ENCODE measurements at regions not wholly inside any gene's neighbourhood (a gene's known extent, or its start where the extent isn't known, plus 50 kb on each side); places are given as distances from the start of the nearest gene placed in this dataset.

DNA sequence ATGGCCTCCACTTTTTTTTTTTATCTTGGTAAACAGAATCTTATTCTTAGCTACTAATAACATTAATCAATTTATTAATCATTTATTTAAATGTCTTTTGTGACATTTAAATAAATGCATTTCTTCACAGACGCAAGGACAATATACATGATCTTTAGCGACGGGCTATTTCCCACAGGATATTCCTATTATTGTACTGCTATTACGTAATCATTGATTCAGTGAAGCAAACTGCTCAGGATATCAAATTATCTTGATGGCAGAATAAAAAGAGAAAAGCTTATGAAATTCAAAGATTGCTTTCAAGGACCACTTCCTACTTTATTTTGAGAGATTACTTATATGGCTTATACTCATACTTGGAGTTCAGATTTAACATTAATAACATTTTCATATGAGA lies 114.1 kb downstream of the FAM9B start:
- TF ChIP-seq, protein P1, sequence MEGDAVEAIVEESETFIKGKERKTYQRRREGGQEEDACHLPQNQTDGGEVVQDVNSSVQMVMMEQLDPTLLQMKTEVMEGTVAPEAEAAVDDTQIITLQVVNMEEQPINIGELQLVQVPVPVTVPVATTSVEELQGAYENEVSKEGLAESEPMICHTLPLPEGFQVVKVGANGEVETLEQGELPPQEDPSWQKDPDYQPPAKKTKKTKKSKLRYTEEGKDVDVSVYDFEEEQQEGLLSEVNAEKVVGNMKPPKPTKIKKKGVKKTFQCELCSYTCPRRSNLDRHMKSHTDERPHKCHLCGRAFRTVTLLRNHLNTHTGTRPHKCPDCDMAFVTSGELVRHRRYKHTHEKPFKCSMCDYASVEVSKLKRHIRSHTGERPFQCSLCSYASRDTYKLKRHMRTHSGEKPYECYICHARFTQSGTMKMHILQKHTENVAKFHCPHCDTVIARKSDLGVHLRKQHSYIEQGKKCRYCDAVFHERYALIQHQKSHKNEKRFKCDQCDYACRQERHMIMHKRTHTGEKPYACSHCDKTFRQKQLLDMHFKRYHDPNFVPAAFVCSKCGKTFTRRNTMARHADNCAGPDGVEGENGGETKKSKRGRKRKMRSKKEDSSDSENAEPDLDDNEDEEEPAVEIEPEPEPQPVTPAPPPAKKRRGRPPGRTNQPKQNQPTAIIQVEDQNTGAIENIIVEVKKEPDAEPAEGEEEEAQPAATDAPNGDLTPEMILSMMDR (IDR thresholded peaks at IDR 0.05): no peak
- TF ChIP-seq POLR2A (IDR thresholded peaks at IDR 0.05): no peak
